ENCODE measurements at regions not wholly inside any gene's neighbourhood (a gene's known extent, or its start where the extent isn't known, plus 50 kb on each side); places are given as distances from the start of the nearest gene placed in this dataset.

DNA sequence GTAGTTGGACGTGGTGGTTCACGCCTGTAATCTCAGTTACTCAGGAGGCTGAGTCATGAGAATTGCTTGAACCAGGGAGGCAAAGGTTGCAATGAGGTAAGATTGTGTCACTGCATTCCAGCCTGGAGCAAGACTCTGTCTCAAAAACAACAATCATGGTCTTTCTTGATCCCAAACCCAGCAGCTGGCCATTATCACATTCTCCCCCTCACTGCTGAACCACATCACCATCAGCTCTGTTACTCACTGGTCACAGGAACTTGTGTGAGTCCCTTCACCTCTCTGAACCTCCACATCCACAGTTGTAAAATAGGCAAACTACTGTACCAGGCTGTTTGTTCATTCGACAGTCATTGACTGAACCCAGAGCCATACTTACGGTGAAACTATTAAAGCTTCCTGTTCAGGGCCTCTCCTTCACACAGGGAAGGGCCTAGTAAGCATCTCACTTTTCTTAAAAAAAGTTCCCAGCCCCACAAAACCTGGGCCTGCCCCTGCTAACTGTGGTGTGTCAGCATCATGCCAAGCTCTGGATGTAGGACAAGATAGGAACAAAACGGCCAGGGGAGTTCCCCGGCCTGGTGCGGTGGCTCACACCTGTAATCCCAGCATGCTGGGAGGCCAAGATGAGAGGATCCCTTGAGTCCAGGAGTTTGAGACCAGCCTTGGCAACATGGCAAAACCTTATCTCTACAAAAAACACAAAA lies 104.7 kb downstream of the COPRS start:
- Mint-ChIP-seq H3K9me3 (ENCODE audit: insufficient read depth) (no peaks in the 10 kb centered on the region), H3K4me3 (no peak overlapping the region), H3K27me3 (peaks cover 3% of the 10 kb centered on the region), H3K4me1 (no peaks in the 10 kb centered on the region), H3K27ac (no peak overlapping the region)
- ChIA-PET CTCF (no interaction called here), POLR2A (no interaction called here)
- WGBS (ENCODE audit: insufficient coverage), result 96% methylated on average over 5 of the region's 7 CpGs
- TF ChIP-seq, protein P1, sequence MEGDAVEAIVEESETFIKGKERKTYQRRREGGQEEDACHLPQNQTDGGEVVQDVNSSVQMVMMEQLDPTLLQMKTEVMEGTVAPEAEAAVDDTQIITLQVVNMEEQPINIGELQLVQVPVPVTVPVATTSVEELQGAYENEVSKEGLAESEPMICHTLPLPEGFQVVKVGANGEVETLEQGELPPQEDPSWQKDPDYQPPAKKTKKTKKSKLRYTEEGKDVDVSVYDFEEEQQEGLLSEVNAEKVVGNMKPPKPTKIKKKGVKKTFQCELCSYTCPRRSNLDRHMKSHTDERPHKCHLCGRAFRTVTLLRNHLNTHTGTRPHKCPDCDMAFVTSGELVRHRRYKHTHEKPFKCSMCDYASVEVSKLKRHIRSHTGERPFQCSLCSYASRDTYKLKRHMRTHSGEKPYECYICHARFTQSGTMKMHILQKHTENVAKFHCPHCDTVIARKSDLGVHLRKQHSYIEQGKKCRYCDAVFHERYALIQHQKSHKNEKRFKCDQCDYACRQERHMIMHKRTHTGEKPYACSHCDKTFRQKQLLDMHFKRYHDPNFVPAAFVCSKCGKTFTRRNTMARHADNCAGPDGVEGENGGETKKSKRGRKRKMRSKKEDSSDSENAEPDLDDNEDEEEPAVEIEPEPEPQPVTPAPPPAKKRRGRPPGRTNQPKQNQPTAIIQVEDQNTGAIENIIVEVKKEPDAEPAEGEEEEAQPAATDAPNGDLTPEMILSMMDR (IDR thresholded peaks at IDR 0.05), result no peak
- no peak for TF ChIP-seq EZH2 (IDR thresholded peaks at IDR 0.05; ENCODE audit: borderline replicate concordance, insufficient read depth, low read depth, low read length, poor library complexity, severe bottlenecking)
- peaks cover 0 to 3% (median 0%) of the 10 kb centered on the region in 4 experiments for H3K27me3 ChIP-seq (replicated peaks in 1 of 4; ENCODE audit: control extremely low read depth in 1 of 4, control insufficient read depth in 3 of 4, insufficient read depth in 4 of 4, low read length in 3 of 4)
- no peak overlapping the region for H3K9ac ChIP-seq (ENCODE audit: low read length)
- intact Hi-C loops (cut with micrococcal nuclease), result no loop called here
- no peaks in the 10 kb centered on the region for H3K79me2 ChIP-seq (ENCODE audit: control insufficient read depth, insufficient read depth, low read length)
- H3K36me3 ChIP-seq (replicated peaks in 1 of 2; ENCODE audit: control extremely low read depth in 1 of 2, control insufficient read depth in 1 of 2, extremely low read depth in 1 of 2, insufficient read depth in 2 of 2, low read length in 1 of 2), result no peaks in the 10 kb centered on the region
- DNase-seq (no peak), ATAC-seq (ENCODE audit: low read depth) (no peak)
- no peak overlapping the region for H3K27ac ChIP-seq (ENCODE audit: low read length in 2 of 2)
- no peak overlapping the region for H3K4me2 ChIP-seq (replicated peaks; ENCODE audit: low read depth, low read length, poor library complexity, severe bottlenecking)
- H3K9me3 ChIP-seq (ENCODE audit: control extremely low read depth in 1 of 3, control insufficient read depth in 2 of 3, insufficient read depth in 1 of 3, low read length in 2 of 3), result no peaks in the 10 kb centered on the region
- no peak overlapping the region for H2AFZ ChIP-seq (ENCODE audit: insufficient read depth, low read depth, low read length, poor library complexity, severe bottlenecking)
- no peaks in the 10 kb centered on the region for H3K4me1 ChIP-seq (ENCODE audit: control insufficient read depth in 2 of 2, insufficient read depth in 2 of 2, low read length in 2 of 2)
- H4K20me1 ChIP-seq (ENCODE audit: control insufficient read depth, insufficient read depth, low read length, poor library complexity, severe bottlenecking), result no peaks in the 10 kb centered on the region
- H3K4me3 ChIP-seq (ENCODE audit: control extremely low read depth in 1 of 5, extremely low read depth in 1 of 5, insufficient read depth in 1 of 5, low read depth in 2 of 5, low read length in 4 of 5), result no peak overlapping the region

DNA sequence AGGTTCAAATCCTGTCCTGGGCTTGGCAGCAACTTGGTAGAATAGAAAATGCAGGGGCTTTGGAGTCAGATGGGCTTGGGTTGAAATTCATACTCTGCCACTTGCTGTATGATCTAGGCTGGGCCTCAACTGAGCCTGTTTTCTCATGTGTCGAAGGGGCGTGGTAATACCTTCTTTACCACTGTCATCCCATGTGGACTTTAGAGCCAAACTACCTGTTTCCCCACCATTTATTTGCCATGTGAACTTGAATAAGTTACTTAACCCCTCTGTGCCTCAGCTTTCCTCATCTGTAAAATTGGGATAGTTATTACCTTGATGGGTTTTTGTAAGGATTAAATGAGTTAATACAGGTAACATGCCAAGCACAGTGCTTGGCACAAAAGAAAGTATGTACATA lies 106.0 kb downstream of the COPRS start:
- no peaks in the 10 kb centered on the region for H4K20me1 ChIP-seq (ENCODE audit: control insufficient read depth, insufficient read depth, low read length, poor library complexity, severe bottlenecking)
- intact Hi-C loops (cut with micrococcal nuclease), result no loop called here
- H2AFZ ChIP-seq (ENCODE audit: insufficient read depth, low read depth, low read length, poor library complexity, severe bottlenecking), result no peak overlapping the region
- Mint-ChIP-seq H3K27me3 (no peaks in the 10 kb centered on the region), H3K4me1 (no peaks in the 10 kb centered on the region), H3K9me3 (ENCODE audit: insufficient read depth) (no peaks in the 10 kb centered on the region), H3K4me3 (no peak overlapping the region), H3K27ac (no peak overlapping the region)
- H3K27me3 ChIP-seq (replicated peaks in 1 of 4; ENCODE audit: control extremely low read depth in 1 of 4, control insufficient read depth in 3 of 4, insufficient read depth in 4 of 4, low read length in 3 of 4), result peaks cover 0 to 3% (median 0%) of the 10 kb centered on the region in 4 experiments
- TF ChIP-seq, protein P1 (IDR thresholded peaks at IDR 0.05), result no peak
- TF ChIP-seq EZH2 (IDR thresholded peaks at IDR 0.05; ENCODE audit: borderline replicate concordance, insufficient read depth, low read depth, low read length, poor library complexity, severe bottlenecking), result no peak
- no peaks in the 10 kb centered on the region for H3K79me2 ChIP-seq (ENCODE audit: control insufficient read depth, insufficient read depth, low read length)
- no peaks in the 10 kb centered on the region for H3K9me3 ChIP-seq (ENCODE audit: control extremely low read depth in 1 of 3, control insufficient read depth in 2 of 3, insufficient read depth in 1 of 3, low read length in 2 of 3)
- no peak overlapping the region for H3K27ac ChIP-seq (ENCODE audit: low read length in 2 of 2)
- WGBS (ENCODE audit: insufficient coverage), result 94% methylated on average over 2 of the region's 2 CpGs
- no peak overlapping the region for H3K4me3 ChIP-seq (ENCODE audit: control extremely low read depth in 1 of 5, extremely low read depth in 1 of 5, insufficient read depth in 1 of 5, low read depth in 2 of 5, low read length in 4 of 5)
- DNase-seq, result no peak
- no peak overlapping the region for H3K4me2 ChIP-seq (replicated peaks; ENCODE audit: low read depth, low read length, poor library complexity, severe bottlenecking)
- no peak for ATAC-seq (ENCODE audit: low read depth)
- H3K36me3 ChIP-seq (replicated peaks in 1 of 2; ENCODE audit: control extremely low read depth in 1 of 2, control insufficient read depth in 1 of 2, extremely low read depth in 1 of 2, insufficient read depth in 2 of 2, low read length in 1 of 2), result no peaks in the 10 kb centered on the region
- H3K9ac ChIP-seq (ENCODE audit: low read length), result no peak overlapping the region
- CTCF ChIA-PET, result no interaction called here
- H3K4me1 ChIP-seq (ENCODE audit: control insufficient read depth in 2 of 2, insufficient read depth in 2 of 2, low read length in 2 of 2), result no peaks in the 10 kb centered on the region
- POLR2A ChIA-PET, result no interaction called here
